NOMO-1 treated with dmso at 0.1 percent for 144 hours (cell line): ENCODE measurements at regions not wholly inside any gene's neighbourhood (a gene's known extent, or its start where the extent isn't known, plus 50 kb on each side); places are given as distances from the start of the nearest gene placed in this dataset.
"Not testable (repeated sequence)": the region's sequence is repeated elsewhere in the genome, so short reads cannot be mapped to it uniquely, and the experiment has no call there.

Experiments used
- DNase-seq: peaks from one replicate; lab custom pipeline; 2025; ENCODE audit not compliant: unreplicated experiment; lab: John Stamatoyannopoulos, UW

- DNase-seq: no peak
These were observed 74.2 kb downstream of the APOBEC1 start for GRCh38 chr12:7591531-7591930.

GRCh38 chr12:7590085-7590484 is 75.6 kb downstream of the APOBEC1 start:
- not testable (repeated sequence) for DNase-seq

- DNase-seq: peak; percentile 53
These were observed 76.9 kb downstream of the APOBEC1 start for GRCh38 chr12:7588742-7589329.

DNA sequence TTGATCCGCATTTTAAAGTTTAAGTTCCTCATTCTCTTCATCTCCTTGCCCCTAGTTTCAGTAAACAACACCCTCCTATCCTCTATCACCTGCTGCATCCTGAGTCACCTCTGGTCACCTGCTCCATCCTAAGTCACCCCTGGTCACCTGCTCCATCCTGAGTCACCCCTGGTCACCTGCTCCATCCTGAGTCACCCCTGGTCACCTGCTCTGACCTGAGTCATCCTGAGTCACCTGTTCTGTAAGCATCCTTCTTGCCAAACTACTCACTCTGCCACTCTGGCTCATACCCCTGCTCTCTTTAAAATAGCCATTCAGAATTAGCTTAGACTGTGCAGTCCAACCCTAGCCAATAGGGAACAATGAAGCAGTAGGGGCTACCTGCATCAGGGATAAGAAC is 80.6 kb upstream of the CD163 start:
- not testable (repeated sequence) for DNase-seq

DNA sequence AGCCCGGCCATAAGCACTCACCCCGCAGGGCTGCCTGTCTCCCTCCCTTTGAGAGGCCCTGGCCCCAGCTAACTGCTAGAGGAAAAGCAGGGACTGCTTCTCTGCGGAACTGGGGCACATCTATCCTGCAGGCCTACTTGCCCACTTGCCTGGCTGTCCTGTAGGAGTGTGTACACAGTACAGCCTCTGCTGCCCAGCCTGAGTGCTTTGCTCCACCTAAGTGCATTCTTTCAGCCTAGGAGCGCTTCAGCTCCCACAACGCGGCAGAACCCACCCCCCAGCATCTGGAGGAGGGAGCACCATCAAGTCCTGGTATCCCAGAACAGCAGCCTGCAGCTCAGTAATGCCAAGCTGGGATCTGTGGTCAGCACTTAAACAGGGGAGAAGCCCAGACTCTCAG is 79.9 kb upstream of the CD163 start:
- no peak for DNase-seq

DNA sequence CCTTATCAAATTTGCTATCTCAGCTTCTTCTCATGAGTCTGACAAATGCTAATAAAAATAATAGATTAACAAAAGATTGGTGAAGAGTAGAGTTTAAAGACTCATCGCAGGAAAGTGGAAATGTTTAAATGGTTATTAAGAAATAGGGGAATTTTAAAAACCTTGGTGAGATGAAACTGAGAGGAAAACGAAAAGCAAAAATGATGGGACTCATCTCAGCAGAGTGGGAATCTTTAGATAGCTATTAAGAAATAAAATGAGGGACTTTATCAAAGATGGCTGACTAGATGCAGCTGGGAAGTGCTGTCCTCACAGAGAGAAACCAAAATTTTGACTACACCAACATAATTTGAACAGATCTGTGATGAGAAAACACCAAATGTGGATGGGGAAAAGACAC is 79.2 kb upstream of the CD163 start:
- no peak for DNase-seq

GRCh38 chr12:7581625-7582024 is 78.0 kb upstream of the CD163 start:
- DNase-seq: no peak

- no peak for DNase-seq
These were observed 77.5 kb upstream of the CD163 start for GRCh38 chr12:7581046-7581445.

DNA sequence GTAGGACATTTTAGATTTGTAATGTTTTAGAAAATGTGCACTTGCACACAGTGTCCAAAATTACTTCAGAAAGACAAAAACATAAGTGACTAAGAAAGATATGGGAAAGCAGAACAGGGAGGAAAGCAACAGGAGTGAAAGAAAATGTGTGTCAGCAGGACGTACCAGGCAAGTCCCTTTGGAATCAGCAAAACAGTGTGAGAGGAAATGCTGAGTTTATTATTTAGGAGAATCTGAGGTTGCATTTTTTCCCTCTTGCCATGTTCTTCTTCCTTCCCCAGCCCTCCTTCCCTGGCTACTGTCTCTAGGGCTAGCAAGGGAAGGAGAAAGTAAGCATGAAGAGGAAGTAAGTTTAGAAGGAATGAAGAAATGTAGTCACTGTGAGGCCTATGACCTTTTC is 67.7 kb upstream of the CD163 start:
- no peak for DNase-seq

GRCh38 chr12:7557227-7557626 is 53.6 kb upstream of the CD163 start:
- peak; percentile 48 for DNase-seq

DNA sequence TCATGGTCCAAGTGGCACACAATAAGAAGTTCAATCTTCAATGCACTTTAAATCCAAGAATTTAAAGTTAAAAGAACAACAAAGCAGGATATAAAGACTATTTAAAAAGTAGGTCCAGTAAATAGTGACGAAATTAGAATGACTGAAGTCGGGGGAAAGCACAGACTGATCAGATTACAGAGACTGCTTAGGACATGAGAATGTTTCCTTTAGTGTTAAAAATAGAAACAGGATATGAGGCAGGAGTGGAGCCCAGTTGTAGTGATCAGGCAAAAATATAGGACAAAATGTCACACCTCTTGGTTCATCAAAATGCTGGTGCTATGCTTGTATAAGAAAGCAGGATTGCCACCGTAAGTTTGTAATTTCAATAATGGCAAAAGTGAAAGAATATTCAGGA is 52.2 kb upstream of the CD163 start:
- DNase-seq: no peak

DNA sequence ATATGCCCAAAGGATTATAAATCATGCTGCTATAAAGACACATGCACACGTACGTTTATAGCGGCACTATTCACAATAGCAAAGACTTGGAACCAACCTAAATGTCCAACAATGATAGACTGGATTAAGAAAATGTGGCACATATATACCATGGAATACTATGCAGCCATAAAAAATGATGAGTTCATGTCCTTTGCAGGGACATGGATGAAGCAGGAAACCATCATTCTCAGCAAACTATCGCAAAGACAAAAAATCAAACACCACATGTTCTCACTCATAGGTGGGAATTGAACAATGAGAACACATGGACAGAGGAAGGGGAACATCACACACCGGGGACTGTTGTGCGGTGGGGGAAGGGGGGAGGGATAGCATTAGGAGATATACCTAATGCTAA is 51.3 kb upstream of the CD163 start:
- DNase-seq: not testable (repeated sequence)
